ENCODE measurements at regions not wholly inside any gene's neighbourhood (a gene's known extent, or its start where the extent isn't known, plus 50 kb on each side); places are given as distances from the start of the nearest gene placed in this dataset.

GRCh38 chr14:75333606-75334548, 55.2 kb downstream of the FOS start:
- DNase-seq: peak; percentile 38

- no peak for DNase-seq
Measured at GRCh38 chr14:75334549-75335051, 56.0 kb downstream of the FOS start.

- DNase-seq: no peak
Measured at GRCh38 chr14:75335571-75335970, 56.9 kb downstream of the FOS start.

GRCh38 chr14:75338398-75338797, 59.8 kb downstream of the FOS start:
- DNase-seq: no peak

GRCh38 chr14:75339059-75339458, 60.4 kb downstream of the FOS start:
- no peak for DNase-seq

- DNase-seq: peak; percentile 65
Measured at GRCh38 chr14:75340921-75341320, 62.3 kb downstream of the FOS start.

- no peak for DNase-seq
Measured at GRCh38 chr14:75341620-75342019, 63.0 kb downstream of the FOS start.

- DNase-seq: no peak
Measured at GRCh38 chr14:75342762-75343599, 64.4 kb downstream of the FOS start.

GRCh38 chr14:75343911-75344310, 65.3 kb downstream of the FOS start:
- no peak for DNase-seq

- DNase-seq: no peak
Measured at GRCh38 chr14:75344411-75344810, 65.8 kb downstream of the FOS start.

GRCh38 chr14:75350505-75351060, 72.0 kb downstream of the FOS start:
- DNase-seq: no peak

- no peak for DNase-seq
Measured at GRCh38 chr14:75359098-75359497, 68.7 kb upstream of the JDP2 start.

GRCh38 chr14:75361041-75361440, 66.8 kb upstream of the JDP2 start:
- no peak for DNase-seq

GRCh38 chr14:75361751-75362433, 65.9 kb upstream of the JDP2 start:
- no peak for DNase-seq

- DNase-seq: no peak
Measured at GRCh38 chr14:75363130-75363529, 64.7 kb upstream of the JDP2 start.

GRCh38 chr14:75363570-75364227, 64.1 kb upstream of the JDP2 start:
- no peak for DNase-seq

- DNase-seq: no peak
Measured at GRCh38 chr14:75365116-75365515, 62.7 kb upstream of the JDP2 start.

GRCh38 chr14:75366963-75367362, 60.9 kb upstream of the JDP2 start:
- DNase-seq: no peak

GRCh38 chr14:75368333-75368732, 59.5 kb upstream of the JDP2 start:
- no peak for DNase-seq

- peak; percentile 36 for DNase-seq
Measured at GRCh38 chr14:75369506-75369905, 58.3 kb upstream of the JDP2 start.

All from muscle of arm (tissue), 1 donor.